Adrenal gland (tissue), 5 donors: ENCODE measurements at regions not wholly inside any gene's neighbourhood (a gene's known extent, or its start where the extent isn't known, plus 50 kb on each side); places are given as distances from the start of the nearest gene placed in this dataset.

Experiments used
- CTCF ChIP-seq, 6 experiments: fragments of 450-650 bp in 4 of 6; fragments of 200-600 bp in 2 of 6; sonication (generic) in 1 of 6; IDR thresholded peaks; 1 replicate in 5 of 6; 2 replicates in 1 of 6; pipeline versions ENCODE4 v1.5.1 to v1.8.0; 2016 to 2021; ENCODE audit warnings: antibody characterized with exemption in 6 of 6, mild to moderate bottlenecking in 2 of 6, moderate library complexity in 1 of 6
- POLR2A ChIP-seq, 2 donors: fragments of 450-650 bp; IDR thresholded peaks; one replicate each; pipeline ENCODE4 v1.6.1; 2017; ENCODE audit warnings: antibody characterized with exemption in 2 of 2, mild to moderate bottlenecking in 2 of 2, moderate library complexity in 1 of 2
- donor health status: DM: no; HTN: no; CAD: no.

- TF ChIP-seq CTCF (IDR thresholded peaks at IDR 0.05) = no peak
- TF ChIP-seq POLR2A (IDR thresholded peaks at IDR 0.05) = no peak
Measured at GRCh38 chr5:27389696-27390095, 351.3 kb upstream of the CDH9 start.
